ENCODE measurements at regions not wholly inside any gene's neighbourhood (a gene's known extent, or its start where the extent isn't known, plus 50 kb on each side); places are given as distances from the start of the nearest gene placed in this dataset.

- DNase-seq (ENCODE audit: low spot score) = no peak
These were observed 591.8 kb downstream of the TFAP2B start for GRCh38 chr6:51410453-51410852.

GRCh38 chr6:51411496-51412125, 592.9 kb downstream of the TFAP2B start:
- no peak for DNase-seq (ENCODE audit: low spot score)

GRCh38 chr6:51414361-51414760, 595.7 kb downstream of the TFAP2B start:
- DNase-seq (ENCODE audit: low spot score) = no peak

GRCh38 chr6:51415501-51415900, 596.8 kb downstream of the TFAP2B start:
- no peak for DNase-seq (ENCODE audit: low spot score)

- no peak for DNase-seq (ENCODE audit: low spot score)
These were observed 610.5 kb downstream of the TFAP2B start for GRCh38 chr6:51429017-51429712.

GRCh38 chr6:51430589-51430988, 611.9 kb downstream of the TFAP2B start:
- DNase-seq (ENCODE audit: low spot score) = no peak

GRCh38 chr6:51432481-51432880, 613.8 kb downstream of the TFAP2B start:
- DNase-seq (ENCODE audit: low spot score) = no peak

- DNase-seq (ENCODE audit: low spot score) = no peak
These were observed 631.7 kb downstream of the TFAP2B start for GRCh38 chr6:51450248-51450957.

GRCh38 chr6:51450958-51451357, 632.3 kb downstream of the TFAP2B start:
- no peak for DNase-seq (ENCODE audit: low spot score)

GRCh38 chr6:51456282-51456681, 631.1 kb downstream of the PKHD1 start:
- DNase-seq (ENCODE audit: low spot score) = no peak

GRCh38 chr6:51459958-51460357, 627.5 kb downstream of the PKHD1 start:
- DNase-seq (ENCODE audit: low spot score) = no peak

- DNase-seq (ENCODE audit: low spot score) = no peak
These were observed 624.5 kb downstream of the PKHD1 start for GRCh38 chr6:51462896-51463295.

- DNase-seq (ENCODE audit: low spot score) = no peak
These were observed 624.1 kb downstream of the PKHD1 start for GRCh38 chr6:51463321-51463720.

- no peak for DNase-seq (ENCODE audit: low spot score)
These were observed 622.5 kb downstream of the PKHD1 start for GRCh38 chr6:51464956-51465355.

- no peak for DNase-seq (ENCODE audit: low spot score)
These were observed 621.0 kb downstream of the PKHD1 start for GRCh38 chr6:51466427-51466826.

- no peak for DNase-seq (ENCODE audit: low spot score)
These were observed 620.0 kb downstream of the PKHD1 start for GRCh38 chr6:51467231-51467952.

- no peak for DNase-seq (ENCODE audit: low spot score)
These were observed 618.7 kb downstream of the PKHD1 start for GRCh38 chr6:51468704-51469103.

- no peak for DNase-seq (ENCODE audit: low spot score)
These were observed 614.5 kb downstream of the PKHD1 start for GRCh38 chr6:51472745-51473487.

GRCh38 chr6:51474022-51474975, 613.1 kb downstream of the PKHD1 start:
- no peak for DNase-seq (ENCODE audit: low spot score)

- no peak for DNase-seq (ENCODE audit: low spot score)
These were observed 609.6 kb downstream of the PKHD1 start for GRCh38 chr6:51477711-51478311.

Data from pons (tissue), 1 donor.